ENCODE measurements at regions not wholly inside any gene's neighbourhood (a gene's known extent, or its start where the extent isn't known, plus 50 kb on each side); places are given as distances from the start of the nearest gene placed in this dataset.
"Not testable (repeated sequence)": the region's sequence is repeated elsewhere in the genome, so short reads cannot be mapped to it uniquely, and the experiment has no call there.

- peak; percentile 2 for DNase-seq
These were observed 1643.5 kb downstream of the TP53TG3F start for GRCh38 chr16:35102780-35103403.

- not testable (repeated sequence) for DNase-seq
These were observed 1652.4 kb downstream of the TP53TG3F start for GRCh38 chr16:35111772-35112171.

GRCh38 chr16:35131429-35131828 lies 1672.0 kb downstream of the TP53TG3F start:
- DNase-seq = no peak

- no peak for DNase-seq
These were observed 1675.1 kb downstream of the TP53TG3F start for GRCh38 chr16:35134471-35134870.

- DNase-seq = no peak
These were observed 1681.0 kb downstream of the TP53TG3F start for GRCh38 chr16:35140293-35140986.

- no peak for DNase-seq
These were observed 1681.9 kb downstream of the TP53TG3F start for GRCh38 chr16:35141303-35141702.

GRCh38 chr16:35142147-35142808 lies 1682.9 kb downstream of the TP53TG3F start:
- DNase-seq = no peak

- DNase-seq = no peak
These were observed 1683.4 kb downstream of the TP53TG3F start for GRCh38 chr16:35142809-35143192.

- DNase-seq = no peak
These were observed 1685.0 kb downstream of the TP53TG3F start for GRCh38 chr16:35144212-35144932.

GRCh38 chr16:35146031-35146710 lies 1686.8 kb downstream of the TP53TG3F start:
- no peak for DNase-seq

GRCh38 chr16:35146723-35147458 lies 1687.5 kb downstream of the TP53TG3F start:
- DNase-seq = no peak

GRCh38 chr16:35147556-35148504 lies 1688.4 kb downstream of the TP53TG3F start:
- DNase-seq = no peak

GRCh38 chr16:35148748-35149147 lies 1689.3 kb downstream of the TP53TG3F start:
- no peak for DNase-seq

GRCh38 chr16:35149550-35149949 lies 1690.1 kb downstream of the TP53TG3F start:
- no peak for DNase-seq

GRCh38 chr16:35150805-35151312 lies 1691.4 kb downstream of the TP53TG3F start:
- DNase-seq = no peak

GRCh38 chr16:35152067-35152627 lies 1692.7 kb downstream of the TP53TG3F start:
- DNase-seq = no peak

- no peak for DNase-seq
These were observed 1695.2 kb downstream of the TP53TG3F start for GRCh38 chr16:35154627-35155026.

GRCh38 chr16:35157549-35157948 lies 1698.1 kb downstream of the TP53TG3F start:
- DNase-seq = not testable (repeated sequence)

GRCh38 chr16:35169324-35169723 lies 1709.9 kb downstream of the TP53TG3F start:
- DNase-seq = not testable (repeated sequence)

- not testable (repeated sequence) for DNase-seq
These were observed 1710.6 kb downstream of the TP53TG3F start for GRCh38 chr16:35170061-35170460.
